SK-N-MC (cell line): ENCODE measurements at regions not wholly inside any gene's neighbourhood (a gene's known extent, or its start where the extent isn't known, plus 50 kb on each side); places are given as distances from the start of the nearest gene placed in this dataset.

Experiments used
- EZH2 ChIP-seq: fragments of 200-600 bp; sonication (generic); IDR thresholded peaks from one replicate; pipeline ENCODE4 v1.6.1; 2017; ENCODE audit warnings: antibody characterized with exemption
- POLR2AphosphoS5 ChIP-seq: IDR thresholded peaks from 2 replicates; pipeline ENCODE4 v1.6.1; 2012; ENCODE audit warnings: mild to moderate bottlenecking, low read depth, low read length, borderline replicate concordance

DNA sequence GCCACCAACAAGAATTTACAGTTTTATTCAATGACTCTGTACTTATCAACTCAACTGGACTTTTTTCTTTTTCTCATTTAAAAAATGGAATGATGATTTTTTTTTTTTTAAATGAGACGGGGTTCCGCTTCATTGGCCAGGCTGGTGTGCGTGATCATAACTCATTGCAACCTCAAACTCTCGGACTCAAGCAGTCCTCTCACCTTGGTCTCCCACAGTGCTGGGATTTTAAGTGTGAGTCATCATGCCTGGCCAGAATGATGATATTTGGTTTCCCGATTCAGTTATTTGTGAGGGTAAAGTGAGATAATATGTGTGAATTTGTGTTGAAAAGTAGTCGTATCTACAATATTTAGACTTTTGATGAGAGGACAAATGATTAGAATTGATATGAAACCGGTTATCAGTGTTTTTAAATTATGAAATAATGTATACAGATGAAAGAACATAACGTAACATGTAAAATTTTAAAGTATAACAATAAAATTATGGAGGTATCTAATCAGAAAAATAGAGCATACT is 66.0 kb upstream of the UNC5C start:
- no peak for TF ChIP-seq EZH2
- TF ChIP-seq POLR2AphosphoS5, result no peak
